ENCODE measurements at regions not wholly inside any gene's neighbourhood (a gene's known extent, or its start where the extent isn't known, plus 50 kb on each side); places are given as distances from the start of the nearest gene placed in this dataset.

DNA sequence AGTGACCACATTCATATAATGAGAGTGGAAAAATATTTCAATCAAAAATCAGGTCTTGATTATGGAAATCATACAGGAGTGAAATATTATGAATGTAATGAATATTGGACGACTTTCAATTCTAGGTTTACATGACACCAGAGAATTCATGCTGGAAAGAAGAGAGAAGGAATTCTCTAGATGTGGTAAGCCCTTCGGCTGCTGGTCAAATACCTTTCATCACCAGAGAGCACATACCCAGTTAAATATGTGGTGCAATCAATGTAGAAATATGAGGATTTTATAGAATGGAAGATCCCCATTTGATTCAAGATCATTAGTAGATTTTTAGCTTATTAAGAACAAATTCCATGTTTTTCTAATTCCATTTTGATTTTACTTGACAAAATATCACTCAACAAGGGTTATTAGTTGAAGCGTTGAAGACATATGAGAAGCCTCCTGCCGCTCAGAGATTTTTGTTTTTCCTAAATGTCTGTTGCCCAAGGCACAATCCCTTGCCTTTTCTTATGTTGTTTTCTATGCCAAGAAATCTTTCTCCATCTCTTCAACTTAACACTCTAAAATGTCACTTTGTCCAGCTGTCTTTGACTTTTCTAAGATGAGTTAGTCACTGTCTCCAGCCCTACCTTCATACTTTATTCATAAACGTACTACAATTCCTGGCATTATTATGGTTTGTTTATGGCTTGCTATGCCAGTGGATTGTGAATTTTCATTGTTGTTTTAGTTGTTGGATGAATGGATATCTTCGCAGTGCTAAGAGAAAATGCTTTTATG lies 72.8 kb upstream of the ZDHHC17 start:
- Mint-ChIP-seq H3K36me3 (ENCODE audit: low read depth) (no peaks in the 10 kb centered on the region), H3K9me3 (ENCODE audit: low read depth) (peaks cover 4% of the 10 kb centered on the region), H3K4me1 (ENCODE audit: low read depth) (peaks cover 76% of the 10 kb centered on the region), H3K4me3 (ENCODE audit: unreplicated experiment) (no peak overlapping the region), H3K27ac (ENCODE audit: unreplicated experiment) (peak overlapping the region; percentile 18), H3K27me3 (ENCODE audit: low read depth) (no peaks in the 10 kb centered on the region)
- no peak for DNase-seq (ENCODE audit: low spot score)
- TF ChIP-seq, protein P1, sequence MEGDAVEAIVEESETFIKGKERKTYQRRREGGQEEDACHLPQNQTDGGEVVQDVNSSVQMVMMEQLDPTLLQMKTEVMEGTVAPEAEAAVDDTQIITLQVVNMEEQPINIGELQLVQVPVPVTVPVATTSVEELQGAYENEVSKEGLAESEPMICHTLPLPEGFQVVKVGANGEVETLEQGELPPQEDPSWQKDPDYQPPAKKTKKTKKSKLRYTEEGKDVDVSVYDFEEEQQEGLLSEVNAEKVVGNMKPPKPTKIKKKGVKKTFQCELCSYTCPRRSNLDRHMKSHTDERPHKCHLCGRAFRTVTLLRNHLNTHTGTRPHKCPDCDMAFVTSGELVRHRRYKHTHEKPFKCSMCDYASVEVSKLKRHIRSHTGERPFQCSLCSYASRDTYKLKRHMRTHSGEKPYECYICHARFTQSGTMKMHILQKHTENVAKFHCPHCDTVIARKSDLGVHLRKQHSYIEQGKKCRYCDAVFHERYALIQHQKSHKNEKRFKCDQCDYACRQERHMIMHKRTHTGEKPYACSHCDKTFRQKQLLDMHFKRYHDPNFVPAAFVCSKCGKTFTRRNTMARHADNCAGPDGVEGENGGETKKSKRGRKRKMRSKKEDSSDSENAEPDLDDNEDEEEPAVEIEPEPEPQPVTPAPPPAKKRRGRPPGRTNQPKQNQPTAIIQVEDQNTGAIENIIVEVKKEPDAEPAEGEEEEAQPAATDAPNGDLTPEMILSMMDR (IDR thresholded peaks at IDR 0.05), result no peak

DNA sequence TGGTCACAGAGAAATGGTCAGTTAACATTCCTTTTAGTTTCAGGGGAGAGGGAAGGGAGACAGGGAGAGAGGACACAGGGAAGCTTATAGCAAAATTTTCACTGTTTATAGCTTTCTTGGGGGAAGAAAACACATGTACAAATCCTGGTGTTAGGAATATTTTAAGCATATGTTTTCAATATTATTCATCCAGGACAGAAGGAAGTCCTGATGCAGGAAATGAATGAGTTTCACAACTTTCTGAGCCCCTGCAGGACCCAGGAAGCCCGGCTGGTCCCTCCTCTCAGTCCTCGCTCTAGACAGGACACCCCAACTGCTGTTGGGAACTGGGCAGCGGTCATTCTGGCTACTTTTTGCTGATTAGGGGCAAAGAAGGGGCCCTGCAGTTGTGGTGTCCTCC lies 71.1 kb upstream of the ZDHHC17 start:
- no peak overlapping the region for H3K4me3 Mint-ChIP-seq (ENCODE audit: unreplicated experiment)
- H3K27ac Mint-ChIP-seq (ENCODE audit: unreplicated experiment), result peak overlapping the region; percentile 57
- H3K36me3 Mint-ChIP-seq (ENCODE audit: low read depth), result no peaks in the 10 kb centered on the region
- DNase-seq (ENCODE audit: low spot score), result no peak
- H3K27me3 Mint-ChIP-seq (ENCODE audit: low read depth), result no peaks in the 10 kb centered on the region
- peaks cover 4% of the 10 kb centered on the region for H3K9me3 Mint-ChIP-seq (ENCODE audit: low read depth)
- TF ChIP-seq, protein P1 (IDR thresholded peaks at IDR 0.05), result no peak
- peaks cover 67% of the 10 kb centered on the region for H3K4me1 Mint-ChIP-seq (ENCODE audit: low read depth)

DNA sequence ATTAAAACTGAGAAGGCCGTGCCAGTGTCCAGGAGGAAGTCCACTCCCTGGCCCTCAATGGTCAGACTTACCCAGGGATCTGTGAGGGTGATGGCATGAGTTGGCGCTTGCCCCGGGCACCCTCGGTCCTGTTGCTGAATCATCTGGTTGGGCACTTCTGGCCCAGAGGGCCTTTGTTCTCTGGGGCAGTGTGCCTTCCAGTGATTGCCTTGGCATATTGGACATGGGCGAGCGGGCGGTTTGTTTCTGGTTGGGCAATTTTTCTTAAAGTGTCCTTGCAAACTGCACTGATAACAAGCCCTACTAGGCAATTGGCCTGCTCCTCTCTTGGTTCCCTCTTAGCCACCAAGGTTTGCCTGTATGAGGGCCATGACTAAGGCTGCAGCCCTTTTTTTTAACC lies 69.5 kb upstream of the ZDHHC17 start:
- H3K27ac Mint-ChIP-seq (ENCODE audit: unreplicated experiment), result no peak overlapping the region
- H3K4me1 Mint-ChIP-seq (ENCODE audit: low read depth), result peaks cover 59% of the 10 kb centered on the region
- no peak overlapping the region for H3K4me3 Mint-ChIP-seq (ENCODE audit: unreplicated experiment)
- H3K9me3 Mint-ChIP-seq (ENCODE audit: low read depth), result peaks cover 4% of the 10 kb centered on the region
- TF ChIP-seq, protein P1 (IDR thresholded peaks at IDR 0.05), result no peak
- no peak for DNase-seq (ENCODE audit: low spot score)
- H3K36me3 Mint-ChIP-seq (ENCODE audit: low read depth), result no peaks in the 10 kb centered on the region
- no peaks in the 10 kb centered on the region for H3K27me3 Mint-ChIP-seq (ENCODE audit: low read depth)

GRCh38 chr12:76696186-76696585 lies 67.7 kb upstream of the ZDHHC17 start:
- DNase-seq (ENCODE audit: low spot score), result no peak
- H3K27ac Mint-ChIP-seq (ENCODE audit: unreplicated experiment), result no peak overlapping the region
- H3K4me3 Mint-ChIP-seq (ENCODE audit: unreplicated experiment), result no peak overlapping the region
- TF ChIP-seq, protein P1 (IDR thresholded peaks at IDR 0.05), result no peak
- H3K9me3 Mint-ChIP-seq (ENCODE audit: low read depth), result no peaks in the 10 kb centered on the region
- H3K36me3 Mint-ChIP-seq (ENCODE audit: low read depth), result no peaks in the 10 kb centered on the region
- H3K4me1 Mint-ChIP-seq (ENCODE audit: low read depth), result peaks cover 40% of the 10 kb centered on the region
- H3K27me3 Mint-ChIP-seq (ENCODE audit: low read depth), result no peaks in the 10 kb centered on the region

GRCh38 chr12:76697849-76698248 lies 66.1 kb upstream of the ZDHHC17 start:
- Mint-ChIP-seq H3K4me1 (ENCODE audit: low read depth) (peaks cover 33% of the 10 kb centered on the region), H3K9me3 (ENCODE audit: low read depth) (no peaks in the 10 kb centered on the region), H3K4me3 (ENCODE audit: unreplicated experiment) (no peak overlapping the region), H3K27me3 (ENCODE audit: low read depth) (no peaks in the 10 kb centered on the region), H3K36me3 (ENCODE audit: low read depth) (no peaks in the 10 kb centered on the region), H3K27ac (ENCODE audit: unreplicated experiment) (no peak overlapping the region)
- TF ChIP-seq, protein P1 (IDR thresholded peaks at IDR 0.05), result peak; percentile 17
- no peak for DNase-seq (ENCODE audit: low spot score)

All from chondrocyte (in vitro differentiated cells).